ENCODE measurements at regions not wholly inside any gene's neighbourhood (a gene's known extent, or its start where the extent isn't known, plus 50 kb on each side); places are given as distances from the start of the nearest gene placed in this dataset.

DNA sequence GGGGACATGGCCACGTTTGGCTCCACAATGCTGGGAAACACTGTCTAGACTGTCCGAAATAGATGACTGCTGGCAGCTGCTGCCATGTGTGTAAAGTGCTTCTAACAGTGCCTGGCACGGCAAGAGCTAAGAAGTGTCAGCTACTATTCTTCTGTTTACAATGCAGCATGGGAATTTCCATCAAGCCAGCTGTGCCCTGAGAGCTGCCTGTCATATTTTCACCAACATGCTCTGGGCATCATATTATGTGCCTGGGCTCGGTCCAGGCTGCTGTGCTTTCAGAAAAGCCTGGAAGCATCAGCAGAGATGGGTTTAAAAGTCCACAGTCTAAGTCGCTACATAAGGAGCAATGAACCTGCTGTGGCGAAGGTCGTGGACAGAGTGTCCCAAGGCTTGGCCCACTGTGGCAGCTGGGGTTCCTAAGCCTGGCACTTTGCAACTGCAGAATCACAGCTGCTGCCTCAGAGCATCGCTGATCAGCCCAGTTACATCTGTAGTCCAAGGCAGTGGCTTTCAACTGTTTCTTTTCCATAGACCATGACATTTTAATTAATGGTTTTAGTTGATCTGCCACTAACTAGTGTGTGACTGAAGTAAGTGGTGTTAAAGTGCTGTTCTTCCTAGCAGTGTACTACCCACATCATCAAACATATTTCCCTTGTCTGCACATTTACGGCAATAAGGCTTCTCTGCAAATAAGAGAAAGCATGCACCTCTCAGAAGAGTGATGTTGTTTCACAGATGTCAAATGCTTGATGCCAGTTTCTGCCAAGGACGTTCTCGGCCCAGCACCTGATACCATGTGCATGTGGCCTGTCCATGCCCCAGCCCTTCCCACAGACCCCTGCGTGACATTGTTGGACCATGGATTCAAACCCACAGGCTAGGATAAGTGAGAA, 95.7 kb upstream of the C1QTNF9B start:
- peaks cover 4% of the 10 kb centered on the region for H3K27me3 ChIP-seq (replicated peaks; ENCODE audit: control insufficient read depth, insufficient read depth, low read length, poor library complexity, severe bottlenecking)
- H3K36me3 ChIP-seq (ENCODE audit: control insufficient read depth, insufficient read depth, low read length), result no peaks in the 10 kb centered on the region

DNA sequence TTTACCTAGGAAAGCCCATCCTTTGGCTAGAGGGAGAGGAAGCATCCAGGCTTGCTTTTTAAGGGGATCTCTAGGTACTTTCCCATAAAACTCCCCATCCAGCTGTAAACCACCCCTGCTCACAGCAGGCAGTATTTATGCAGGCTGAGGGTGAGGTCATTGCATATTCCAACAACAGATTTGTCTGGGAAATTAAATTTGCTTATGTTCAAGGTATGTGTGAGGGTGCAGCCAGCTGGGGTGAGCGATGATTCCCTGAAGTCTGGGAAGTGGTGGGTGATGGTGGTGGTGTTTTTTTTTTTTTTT, 96.3 kb upstream of the C1QTNF9B start:
- Histone ChIP-seq H3K27me3 (replicated peaks; ENCODE audit: control insufficient read depth, insufficient read depth, low read length, poor library complexity, severe bottlenecking) (peaks cover 4% of the 10 kb centered on the region), H3K4me3 (ENCODE audit: insufficient read depth, low read depth, low read length, poor library complexity, severe bottlenecking) (no peak overlapping the region), H3K4me1 (ENCODE audit: control insufficient read depth, insufficient read depth, low read length, poor library complexity, severe bottlenecking) (no peaks in the 10 kb centered on the region), H3K9me3 (ENCODE audit: control insufficient read depth, low read length) (no peaks in the 10 kb centered on the region), H3K36me3 (ENCODE audit: control insufficient read depth, insufficient read depth, low read length) (no peaks in the 10 kb centered on the region), H3K27ac (ENCODE audit: insufficient read depth, low read length, poor library complexity, severe bottlenecking) (no peak overlapping the region)
- no peak for DNase-seq

More for the DNA sequence above, 95.7 kb upstream of the C1QTNF9B start:
- Histone ChIP-seq H3K27ac (ENCODE audit: insufficient read depth, low read length, poor library complexity, severe bottlenecking) (no peak overlapping the region), H3K4me1 (ENCODE audit: control insufficient read depth, insufficient read depth, low read length, poor library complexity, severe bottlenecking) (no peaks in the 10 kb centered on the region), H3K9me3 (ENCODE audit: control insufficient read depth, low read length) (no peaks in the 10 kb centered on the region), H3K4me3 (ENCODE audit: insufficient read depth, low read depth, low read length, poor library complexity, severe bottlenecking) (no peak overlapping the region)
- no peak for DNase-seq

DNA sequence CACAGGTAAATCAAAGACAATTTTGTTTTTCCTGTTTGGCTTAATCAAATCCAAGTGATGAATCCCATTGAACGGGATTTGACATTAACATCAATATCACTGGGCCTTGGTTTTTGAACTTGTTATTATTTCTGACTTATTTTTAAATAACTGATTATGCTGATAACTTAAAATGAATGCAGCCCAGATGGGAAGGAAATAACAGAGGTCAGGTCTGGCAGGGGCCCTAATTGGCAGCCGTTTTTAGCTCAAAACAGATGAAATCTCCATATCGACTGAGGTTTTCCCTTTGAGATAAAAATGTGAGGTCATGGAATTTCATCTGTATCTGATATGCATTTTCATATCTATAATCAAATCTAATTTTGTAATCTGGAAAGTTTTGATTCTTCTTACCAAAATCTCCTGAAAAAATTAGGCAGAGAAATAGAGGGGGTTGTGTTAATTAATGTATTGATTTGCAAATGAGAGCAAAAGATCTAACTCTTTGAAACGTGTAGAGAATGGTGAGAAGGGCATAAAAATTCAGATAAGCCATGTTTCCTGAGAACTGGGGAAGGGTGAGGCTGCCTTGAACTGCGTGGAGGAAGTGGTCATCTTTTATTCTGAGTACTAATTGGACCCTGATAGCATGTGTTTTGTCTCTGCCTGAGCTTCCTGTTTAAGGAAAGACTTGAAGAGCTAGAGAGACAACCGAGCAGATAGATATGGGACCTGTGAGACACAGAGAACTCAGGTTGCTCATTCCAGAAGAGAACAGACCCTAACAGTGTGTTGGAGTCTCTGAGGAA, 98.2 kb upstream of the C1QTNF9B start:
- H3K27ac ChIP-seq (ENCODE audit: insufficient read depth, low read length, poor library complexity, severe bottlenecking), result no peak overlapping the region
- H3K27me3 ChIP-seq (replicated peaks; ENCODE audit: control insufficient read depth, insufficient read depth, low read length, poor library complexity, severe bottlenecking), result peaks cover 4% of the 10 kb centered on the region
- no peaks in the 10 kb centered on the region for H3K36me3 ChIP-seq (ENCODE audit: control insufficient read depth, insufficient read depth, low read length)
- no peaks in the 10 kb centered on the region for H3K9me3 ChIP-seq (ENCODE audit: control insufficient read depth, low read length)
- H3K4me3 ChIP-seq (ENCODE audit: insufficient read depth, low read depth, low read length, poor library complexity, severe bottlenecking), result no peak overlapping the region
- no peaks in the 10 kb centered on the region for H3K4me1 ChIP-seq (ENCODE audit: control insufficient read depth, insufficient read depth, low read length, poor library complexity, severe bottlenecking)
- no peak for DNase-seq

- Histone ChIP-seq H3K27me3 (replicated peaks; ENCODE audit: control insufficient read depth, insufficient read depth, low read length, poor library complexity, severe bottlenecking) (no peaks in the 10 kb centered on the region), H3K36me3 (ENCODE audit: control insufficient read depth, insufficient read depth, low read length) (no peaks in the 10 kb centered on the region), H3K9me3 (ENCODE audit: control insufficient read depth, low read length) (no peaks in the 10 kb centered on the region), H3K27ac (ENCODE audit: insufficient read depth, low read length, poor library complexity, severe bottlenecking) (no peak overlapping the region), H3K4me1 (ENCODE audit: control insufficient read depth, insufficient read depth, low read length, poor library complexity, severe bottlenecking) (no peaks in the 10 kb centered on the region), H3K4me3 (ENCODE audit: insufficient read depth, low read depth, low read length, poor library complexity, severe bottlenecking) (no peak overlapping the region)
- DNase-seq, result no peak
These were observed 99.2 kb upstream of the C1QTNF9B start for GRCh38 chr13:23996456-23996855.

DNA sequence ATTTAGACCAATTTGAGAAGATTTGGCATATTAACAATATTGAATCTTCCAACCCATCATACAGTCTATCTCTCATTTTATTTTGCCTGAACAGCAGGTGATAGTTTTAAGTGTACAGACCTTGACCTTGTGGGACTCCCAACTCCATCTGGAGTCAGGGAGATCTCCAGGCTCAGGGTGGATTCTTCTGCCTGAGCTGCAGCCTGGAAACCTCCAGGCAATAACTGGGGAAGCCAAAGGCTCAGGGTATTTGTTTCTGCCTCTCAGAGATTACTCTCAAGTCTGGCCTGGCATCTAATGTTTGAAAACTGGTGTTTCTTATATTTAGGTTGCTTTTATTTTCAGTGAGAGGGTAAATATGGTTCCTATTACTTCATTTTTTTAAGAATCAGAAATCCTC, 102.1 kb upstream of the C1QTNF9B start:
- Histone ChIP-seq H3K9me3 (ENCODE audit: control insufficient read depth, low read length) (no peaks in the 10 kb centered on the region), H3K4me3 (ENCODE audit: insufficient read depth, low read depth, low read length, poor library complexity, severe bottlenecking) (no peak overlapping the region), H3K27me3 (replicated peaks; ENCODE audit: control insufficient read depth, insufficient read depth, low read length, poor library complexity, severe bottlenecking) (no peaks in the 10 kb centered on the region), H3K36me3 (ENCODE audit: control insufficient read depth, insufficient read depth, low read length) (no peaks in the 10 kb centered on the region), H3K27ac (ENCODE audit: insufficient read depth, low read length, poor library complexity, severe bottlenecking) (no peak overlapping the region), H3K4me1 (ENCODE audit: control insufficient read depth, insufficient read depth, low read length, poor library complexity, severe bottlenecking) (no peaks in the 10 kb centered on the region)
- DNase-seq, result no peak

DNA sequence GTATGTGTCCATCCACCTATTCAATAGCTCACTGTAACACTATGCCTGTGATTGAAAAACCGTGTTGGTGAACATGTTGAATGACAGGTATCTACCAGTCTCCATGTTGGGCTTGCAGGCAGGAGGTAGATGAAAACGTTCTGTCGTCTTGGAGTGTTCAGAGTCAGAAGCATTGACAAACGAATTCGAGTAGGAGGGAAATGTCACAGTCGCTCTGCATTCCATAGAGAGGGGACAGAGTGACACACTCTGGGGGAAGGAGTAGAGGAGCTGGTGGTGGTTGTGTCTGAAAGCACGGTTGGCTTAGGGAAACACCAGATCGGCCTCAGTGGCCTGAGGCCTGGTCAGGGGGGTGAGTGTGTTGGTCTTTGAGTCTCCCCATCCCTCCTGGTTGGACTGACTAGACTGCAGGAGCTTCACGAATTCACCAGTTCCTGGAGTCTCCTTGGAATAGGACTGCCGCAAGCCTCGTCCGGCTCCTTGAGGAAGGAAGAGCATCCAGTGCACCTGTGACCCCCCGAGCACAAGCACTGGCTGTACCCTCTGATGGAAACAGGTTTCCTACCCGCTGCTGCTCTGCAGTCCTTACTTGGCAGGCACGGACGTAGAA, 105.0 kb upstream of the C1QTNF9B start:
- Histone ChIP-seq H3K27ac (ENCODE audit: insufficient read depth, low read length, poor library complexity, severe bottlenecking) (no peak overlapping the region), H3K36me3 (ENCODE audit: control insufficient read depth, insufficient read depth, low read length) (no peaks in the 10 kb centered on the region), H3K27me3 (replicated peaks; ENCODE audit: control insufficient read depth, insufficient read depth, low read length, poor library complexity, severe bottlenecking) (no peaks in the 10 kb centered on the region), H3K4me3 (ENCODE audit: insufficient read depth, low read depth, low read length, poor library complexity, severe bottlenecking) (no peak overlapping the region), H3K9me3 (ENCODE audit: control insufficient read depth, low read length) (no peaks in the 10 kb centered on the region), H3K4me1 (ENCODE audit: control insufficient read depth, insufficient read depth, low read length, poor library complexity, severe bottlenecking) (no peaks in the 10 kb centered on the region)
- no peak for DNase-seq

GRCh38 chr13:24004142-24004899, 107.0 kb upstream of the C1QTNF9B start:
- Histone ChIP-seq H3K36me3 (ENCODE audit: control insufficient read depth, insufficient read depth, low read length) (no peaks in the 10 kb centered on the region), H3K4me3 (ENCODE audit: insufficient read depth, low read depth, low read length, poor library complexity, severe bottlenecking) (no peak overlapping the region), H3K27me3 (replicated peaks; ENCODE audit: control insufficient read depth, insufficient read depth, low read length, poor library complexity, severe bottlenecking) (no peaks in the 10 kb centered on the region), H3K27ac (ENCODE audit: insufficient read depth, low read length, poor library complexity, severe bottlenecking) (no peak overlapping the region), H3K9me3 (ENCODE audit: control insufficient read depth, low read length) (no peaks in the 10 kb centered on the region), H3K4me1 (ENCODE audit: control insufficient read depth, insufficient read depth, low read length, poor library complexity, severe bottlenecking) (no peaks in the 10 kb centered on the region)
- DNase-seq, result no peak

- Histone ChIP-seq H3K4me1 (ENCODE audit: control insufficient read depth, insufficient read depth, low read length, poor library complexity, severe bottlenecking) (no peaks in the 10 kb centered on the region), H3K36me3 (ENCODE audit: control insufficient read depth, insufficient read depth, low read length) (no peaks in the 10 kb centered on the region), H3K4me3 (ENCODE audit: insufficient read depth, low read depth, low read length, poor library complexity, severe bottlenecking) (no peak overlapping the region), H3K27me3 (replicated peaks; ENCODE audit: control insufficient read depth, insufficient read depth, low read length, poor library complexity, severe bottlenecking) (no peaks in the 10 kb centered on the region), H3K27ac (ENCODE audit: insufficient read depth, low read length, poor library complexity, severe bottlenecking) (no peak overlapping the region), H3K9me3 (ENCODE audit: control insufficient read depth, low read length) (no peaks in the 10 kb centered on the region)
- no peak for DNase-seq
These were observed 107.7 kb upstream of the C1QTNF9B start for GRCh38 chr13:24004971-24005370.

DNA sequence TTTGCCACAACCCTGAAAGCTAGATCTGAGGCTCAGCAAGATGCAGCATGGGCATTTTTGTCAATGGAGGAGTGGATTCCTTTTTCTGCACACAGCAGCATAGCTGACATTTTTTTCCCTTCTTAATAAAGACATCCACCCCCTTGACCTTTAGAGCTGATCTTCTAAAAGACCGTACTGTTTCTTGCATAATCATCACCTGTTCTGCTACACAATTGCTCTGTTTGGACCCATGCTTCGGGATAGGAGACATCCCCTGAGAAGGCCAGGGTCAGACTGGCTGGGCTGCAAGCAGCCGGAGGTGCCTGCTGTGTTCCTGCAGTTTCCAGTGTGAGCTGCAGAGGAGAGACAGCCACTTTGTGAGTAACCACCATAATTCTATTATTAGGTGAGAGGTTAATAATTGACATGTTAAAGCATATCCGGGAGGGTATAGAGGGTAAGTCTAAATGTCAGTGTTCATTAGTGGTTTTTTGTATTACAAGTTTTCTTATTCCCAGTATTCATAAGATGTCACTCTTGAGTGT, 108.5 kb upstream of the C1QTNF9B start:
- no peaks in the 10 kb centered on the region for H3K9me3 ChIP-seq (ENCODE audit: control insufficient read depth, low read length)
- DNase-seq, result no peak
- H3K36me3 ChIP-seq (ENCODE audit: control insufficient read depth, insufficient read depth, low read length), result no peaks in the 10 kb centered on the region
- no peak overlapping the region for H3K4me3 ChIP-seq (ENCODE audit: insufficient read depth, low read depth, low read length, poor library complexity, severe bottlenecking)
- H3K27ac ChIP-seq (ENCODE audit: insufficient read depth, low read length, poor library complexity, severe bottlenecking), result no peak overlapping the region
- H3K27me3 ChIP-seq (replicated peaks; ENCODE audit: control insufficient read depth, insufficient read depth, low read length, poor library complexity, severe bottlenecking), result no peaks in the 10 kb centered on the region
- H3K4me1 ChIP-seq (ENCODE audit: control insufficient read depth, insufficient read depth, low read length, poor library complexity, severe bottlenecking), result no peaks in the 10 kb centered on the region
